LNCaP clone FGC (cell line): ENCODE measurements at regions not wholly inside any gene's neighbourhood (a gene's known extent, or its start where the extent isn't known, plus 50 kb on each side); places are given as distances from the start of the nearest gene placed in this dataset.

Experiments
- DNase-seq: peaks from one replicate; pipeline ENCODE4 v3.0.0-alpha.2; 2011; ENCODE audit warnings: low read depth
- H3K4me3 ChIP-seq: 2 replicates; pipeline ENCODE4 v1.5.1; 2011; ENCODE audit warnings: mild to moderate bottlenecking, low read depth, low read length, control low read depth
- TF ChIP-seq, protein P1 (sequence below): IDR thresholded peaks from 2 replicates; pipeline ENCODE4 v1.5.1; 2012; ENCODE audit warnings: mild to moderate bottlenecking; ENCODE audit not compliant: control insufficient read depth, insufficient read depth; ENCODE audit errors: extremely low read depth

DNA sequence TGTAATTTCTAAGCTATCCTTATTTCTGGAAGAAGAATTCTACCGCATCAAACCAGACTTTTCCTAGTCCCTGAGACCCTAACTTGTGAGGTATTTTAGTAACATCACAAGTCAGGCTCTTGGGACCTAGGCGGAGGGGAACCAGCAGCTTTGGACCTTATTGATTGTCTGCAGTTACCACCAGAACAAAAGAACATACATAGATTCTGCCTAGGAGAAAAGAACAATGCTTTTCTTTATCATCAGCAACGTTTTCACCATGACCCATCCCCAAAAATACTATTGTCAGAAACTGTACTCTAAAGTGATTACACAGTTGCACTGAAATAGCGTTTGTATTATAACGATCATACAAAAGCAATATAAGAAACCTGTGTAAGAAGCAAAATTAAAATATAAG, 860.4 kb downstream of the USP25 start:
- H3K4me3 ChIP-seq = no peak overlapping the region
- TF ChIP-seq, protein P1, sequence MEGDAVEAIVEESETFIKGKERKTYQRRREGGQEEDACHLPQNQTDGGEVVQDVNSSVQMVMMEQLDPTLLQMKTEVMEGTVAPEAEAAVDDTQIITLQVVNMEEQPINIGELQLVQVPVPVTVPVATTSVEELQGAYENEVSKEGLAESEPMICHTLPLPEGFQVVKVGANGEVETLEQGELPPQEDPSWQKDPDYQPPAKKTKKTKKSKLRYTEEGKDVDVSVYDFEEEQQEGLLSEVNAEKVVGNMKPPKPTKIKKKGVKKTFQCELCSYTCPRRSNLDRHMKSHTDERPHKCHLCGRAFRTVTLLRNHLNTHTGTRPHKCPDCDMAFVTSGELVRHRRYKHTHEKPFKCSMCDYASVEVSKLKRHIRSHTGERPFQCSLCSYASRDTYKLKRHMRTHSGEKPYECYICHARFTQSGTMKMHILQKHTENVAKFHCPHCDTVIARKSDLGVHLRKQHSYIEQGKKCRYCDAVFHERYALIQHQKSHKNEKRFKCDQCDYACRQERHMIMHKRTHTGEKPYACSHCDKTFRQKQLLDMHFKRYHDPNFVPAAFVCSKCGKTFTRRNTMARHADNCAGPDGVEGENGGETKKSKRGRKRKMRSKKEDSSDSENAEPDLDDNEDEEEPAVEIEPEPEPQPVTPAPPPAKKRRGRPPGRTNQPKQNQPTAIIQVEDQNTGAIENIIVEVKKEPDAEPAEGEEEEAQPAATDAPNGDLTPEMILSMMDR = no peak
- no peak for DNase-seq

DNA sequence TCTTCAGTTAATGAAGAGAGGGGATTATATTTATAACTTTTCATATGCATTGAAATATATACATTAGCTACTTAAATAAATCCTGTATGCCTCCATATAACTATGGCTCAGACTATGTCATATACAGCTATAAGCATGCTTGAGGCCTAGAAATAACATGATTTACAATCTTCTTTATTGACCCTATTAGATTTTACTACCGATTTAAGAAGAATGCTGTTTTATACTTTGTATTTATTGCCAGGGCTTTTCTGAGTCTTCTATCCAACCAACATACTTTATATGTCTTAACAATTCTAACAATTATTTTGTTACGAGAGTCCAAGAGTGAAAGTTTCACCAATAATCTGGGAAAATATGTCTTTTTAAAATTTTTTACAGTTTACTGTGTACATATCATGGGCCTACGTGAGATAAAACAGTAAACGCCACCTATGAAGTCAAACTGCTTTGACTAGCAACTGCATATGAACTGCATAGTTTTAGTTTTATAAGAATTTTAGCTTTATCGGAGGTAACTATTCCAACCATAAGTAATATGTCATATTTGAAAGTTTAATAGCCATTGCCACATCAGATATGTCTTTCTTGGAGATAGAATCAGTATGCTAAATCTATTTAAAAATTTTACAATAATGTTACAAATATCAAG, 861.0 kb downstream of the USP25 start:
- DNase-seq = no peak
- TF ChIP-seq, protein P1 = no peak
- H3K4me3 ChIP-seq = no peak overlapping the region

DNA sequence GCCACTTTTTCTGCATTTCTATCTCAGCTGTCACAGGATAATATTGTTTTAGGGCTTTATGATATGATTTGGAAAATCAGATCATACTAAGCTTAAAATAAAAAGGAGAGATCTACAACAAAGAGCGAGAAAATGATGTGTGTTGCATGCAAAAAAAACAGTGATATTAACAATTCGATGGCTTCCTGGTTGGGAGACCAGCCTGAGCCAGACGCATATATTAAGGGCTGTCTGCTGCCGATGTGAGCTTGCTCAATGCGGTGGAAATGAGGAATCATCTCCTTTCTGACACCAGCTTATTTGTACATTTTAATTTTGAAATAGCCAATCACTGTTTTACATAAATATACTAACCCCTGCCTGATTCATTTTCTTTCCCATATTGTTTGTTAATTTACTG, 862.6 kb downstream of the USP25 start:
- H3K4me3 ChIP-seq = no peak overlapping the region
- TF ChIP-seq, protein P1 = no peak
- DNase-seq = no peak

DNA sequence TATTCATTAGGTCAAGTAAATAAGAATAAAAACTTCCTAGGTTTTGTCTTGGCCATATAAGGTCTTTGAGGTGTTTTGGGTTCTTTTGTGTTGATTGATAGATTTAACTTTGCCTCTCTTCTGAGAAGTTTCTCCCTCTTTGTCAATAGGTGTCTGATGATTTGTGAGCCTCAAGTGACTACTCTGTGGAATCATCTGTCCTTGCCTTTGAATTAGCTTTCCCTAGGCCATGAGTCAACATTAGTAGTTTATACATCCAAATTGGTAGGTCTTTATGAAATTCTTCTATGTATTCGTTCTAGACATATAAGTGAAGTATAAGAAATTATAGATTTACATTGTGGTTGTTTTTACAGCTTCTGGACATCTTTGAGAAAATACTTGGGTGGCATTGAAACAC, 864.4 kb downstream of the USP25 start:
- H3K4me3 ChIP-seq = no peak overlapping the region
- no peak for DNase-seq
- TF ChIP-seq, protein P1 = no peak

DNA sequence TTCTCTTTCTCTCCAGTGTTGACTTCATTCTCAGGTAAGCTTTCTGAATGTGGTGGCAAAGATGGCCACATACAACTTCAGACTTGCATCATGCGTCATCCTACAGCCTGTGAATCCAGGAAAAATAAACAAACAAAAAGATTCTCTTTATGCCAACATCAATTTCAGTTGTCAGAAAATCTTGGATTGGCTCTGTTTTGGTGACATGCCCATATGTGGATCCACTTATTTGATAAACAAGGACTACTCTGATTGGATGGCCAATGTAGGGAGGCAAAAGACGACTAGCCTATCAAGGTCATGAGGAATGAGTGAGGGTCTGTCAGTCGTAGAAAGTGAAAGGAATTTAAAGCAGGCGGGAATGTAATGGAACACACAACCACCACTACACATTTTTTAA, 866.6 kb downstream of the USP25 start:
- DNase-seq = no peak
- TF ChIP-seq, protein P1 = no peak
- no peak overlapping the region for H3K4me3 ChIP-seq

DNA sequence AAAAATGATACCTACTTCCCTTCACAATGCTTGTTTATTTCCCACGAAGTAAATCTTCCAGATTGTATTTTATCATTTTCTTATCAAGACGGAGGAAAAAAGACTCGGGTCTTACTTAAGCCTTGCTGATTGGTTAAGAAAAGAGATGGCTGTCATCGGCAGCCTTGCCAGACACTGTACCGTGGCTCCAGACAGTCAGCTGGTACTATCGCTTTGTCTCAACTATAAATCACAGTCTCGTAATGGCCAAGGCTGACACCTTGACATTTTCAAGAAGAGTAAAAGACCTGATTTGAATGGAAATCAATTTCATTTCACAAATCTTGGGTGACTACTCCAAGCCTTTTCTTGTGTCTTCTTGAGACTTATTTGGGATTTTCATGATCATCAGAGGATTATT, 868.0 kb downstream of the USP25 start:
- TF ChIP-seq, protein P1 = no peak
- no peak overlapping the region for H3K4me3 ChIP-seq

DNA sequence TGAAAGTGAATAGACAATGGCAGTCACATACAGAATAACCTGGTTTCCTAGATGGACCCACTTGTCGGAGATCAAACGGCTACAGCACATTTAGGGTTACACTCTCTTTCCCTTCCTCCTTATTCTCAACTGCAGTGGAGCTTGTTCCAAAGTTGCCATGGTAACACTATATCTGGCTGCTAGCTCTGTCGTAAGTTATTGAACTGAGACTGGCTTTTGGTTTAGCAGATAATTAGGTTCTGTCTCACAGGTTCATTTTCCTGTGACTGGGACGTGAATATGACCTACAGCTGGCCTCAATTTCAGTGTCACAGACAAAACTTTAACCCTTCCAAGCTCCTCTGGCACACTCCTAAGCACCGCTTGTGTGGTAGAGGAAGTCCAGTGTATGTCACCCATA, 875.8 kb downstream of the USP25 start:
- H3K4me3 ChIP-seq = no peak overlapping the region
- TF ChIP-seq, protein P1 = no peak
- DNase-seq = no peak

More for the DNA sequence above, 868.0 kb downstream of the USP25 start:
- no peak for DNase-seq
